ENCODE measurements at regions not wholly inside any gene's neighbourhood (a gene's known extent, or its start where the extent isn't known, plus 50 kb on each side); places are given as distances from the start of the nearest gene placed in this dataset.
"Not testable (repeated sequence)": the region's sequence is repeated elsewhere in the genome, so short reads cannot be mapped to it uniquely, and the experiment has no call there.

DNA sequence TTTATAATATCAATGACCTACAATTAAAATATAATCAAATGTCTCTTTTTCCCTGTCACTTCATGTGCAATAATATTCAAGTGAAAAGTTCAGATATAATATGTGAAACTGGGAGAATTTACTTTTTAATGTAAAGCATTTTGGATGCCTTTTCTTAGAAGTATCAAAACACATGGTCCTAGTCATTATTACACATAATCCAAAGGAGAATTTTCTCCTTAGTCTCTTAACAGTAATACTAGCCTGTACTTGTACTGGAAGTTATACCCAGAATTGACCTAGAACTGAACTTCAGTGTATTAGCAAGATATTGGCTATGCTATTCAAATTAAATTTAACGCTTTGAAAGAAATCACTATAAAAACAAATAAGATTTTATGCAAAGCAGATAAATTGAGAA, 842.6 kb upstream of the MANEA start:
- intact Hi-C loops (cut with DNase I), result no loop called here
- TF ChIP-seq, protein P1, sequence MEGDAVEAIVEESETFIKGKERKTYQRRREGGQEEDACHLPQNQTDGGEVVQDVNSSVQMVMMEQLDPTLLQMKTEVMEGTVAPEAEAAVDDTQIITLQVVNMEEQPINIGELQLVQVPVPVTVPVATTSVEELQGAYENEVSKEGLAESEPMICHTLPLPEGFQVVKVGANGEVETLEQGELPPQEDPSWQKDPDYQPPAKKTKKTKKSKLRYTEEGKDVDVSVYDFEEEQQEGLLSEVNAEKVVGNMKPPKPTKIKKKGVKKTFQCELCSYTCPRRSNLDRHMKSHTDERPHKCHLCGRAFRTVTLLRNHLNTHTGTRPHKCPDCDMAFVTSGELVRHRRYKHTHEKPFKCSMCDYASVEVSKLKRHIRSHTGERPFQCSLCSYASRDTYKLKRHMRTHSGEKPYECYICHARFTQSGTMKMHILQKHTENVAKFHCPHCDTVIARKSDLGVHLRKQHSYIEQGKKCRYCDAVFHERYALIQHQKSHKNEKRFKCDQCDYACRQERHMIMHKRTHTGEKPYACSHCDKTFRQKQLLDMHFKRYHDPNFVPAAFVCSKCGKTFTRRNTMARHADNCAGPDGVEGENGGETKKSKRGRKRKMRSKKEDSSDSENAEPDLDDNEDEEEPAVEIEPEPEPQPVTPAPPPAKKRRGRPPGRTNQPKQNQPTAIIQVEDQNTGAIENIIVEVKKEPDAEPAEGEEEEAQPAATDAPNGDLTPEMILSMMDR (IDR thresholded peaks at IDR 0.05), result no peak
- Histone ChIP-seq H3K27ac (no peak overlapping the region), H3K4me3 (no peak overlapping the region), H3K27me3 (no peaks in the 10 kb centered on the region), H3K9me3 (no peaks in the 10 kb centered on the region), H3K4me1 (no peaks in the 10 kb centered on the region), H3K36me3 (no peaks in the 10 kb centered on the region)
- DNase-seq (ENCODE audit: low spot score in 2 of 2), result no peak

DNA sequence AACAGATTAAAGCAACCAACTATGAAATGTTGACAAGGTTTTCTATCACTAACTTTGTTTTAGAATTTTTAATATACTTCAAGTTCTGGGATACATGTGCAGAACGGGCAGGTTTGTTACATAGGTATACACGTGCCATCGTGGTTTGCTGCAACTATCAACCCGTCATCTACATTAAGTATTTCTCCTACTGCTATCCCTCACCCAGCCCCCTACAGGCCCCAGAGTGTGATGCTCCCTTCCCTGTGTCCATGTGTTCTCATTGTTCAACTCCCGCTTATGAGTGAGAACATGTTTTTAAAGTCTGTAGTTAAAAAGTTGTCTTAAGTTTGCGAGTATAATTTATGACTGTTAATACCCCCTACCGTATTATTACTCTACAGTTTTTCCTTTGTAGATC, 844.3 kb upstream of the MANEA start:
- intact Hi-C loops (cut with DNase I), result no loop called here
- TF ChIP-seq, protein P1 (IDR thresholded peaks at IDR 0.05), result no peak
- no peak overlapping the region for H3K4me3 ChIP-seq
- DNase-seq (ENCODE audit: low spot score in 2 of 2), result no peak
- no peaks in the 10 kb centered on the region for H3K9me3 ChIP-seq
- no peaks in the 10 kb centered on the region for H3K27me3 ChIP-seq
- H3K27ac ChIP-seq, result no peak overlapping the region
- H3K4me1 ChIP-seq, result no peaks in the 10 kb centered on the region
- H3K36me3 ChIP-seq, result no peaks in the 10 kb centered on the region

DNA sequence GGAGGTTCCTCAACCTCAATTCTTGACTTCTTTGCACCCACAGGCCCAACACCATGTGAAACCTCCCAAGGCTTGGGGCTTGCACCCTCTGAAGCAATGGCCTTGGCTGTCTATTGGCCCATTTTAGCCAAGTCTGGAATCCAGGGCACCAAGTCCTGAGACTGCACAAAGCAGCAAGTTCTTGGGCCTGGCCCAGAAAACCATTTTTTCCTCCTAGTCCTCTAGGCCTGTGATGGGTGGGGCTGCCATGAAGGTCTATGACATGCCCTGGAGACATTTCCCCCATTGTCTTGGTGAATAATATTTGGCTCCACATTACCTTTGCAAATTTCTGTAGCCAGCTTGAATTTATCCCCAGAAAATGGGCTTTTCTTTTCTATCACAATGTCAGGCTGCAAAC, 849.6 kb upstream of the MANEA start:
- Histone ChIP-seq H3K27ac (no peak overlapping the region), H3K27me3 (no peaks in the 10 kb centered on the region), H3K9me3 (no peaks in the 10 kb centered on the region), H3K4me1 (no peaks in the 10 kb centered on the region), H3K4me3 (no peak overlapping the region), H3K36me3 (no peaks in the 10 kb centered on the region)
- TF ChIP-seq, protein P1 (IDR thresholded peaks at IDR 0.05), result no peak
- intact Hi-C loops (cut with DNase I), result no loop called here
- no peak for DNase-seq (ENCODE audit: low spot score in 2 of 2)

DNA sequence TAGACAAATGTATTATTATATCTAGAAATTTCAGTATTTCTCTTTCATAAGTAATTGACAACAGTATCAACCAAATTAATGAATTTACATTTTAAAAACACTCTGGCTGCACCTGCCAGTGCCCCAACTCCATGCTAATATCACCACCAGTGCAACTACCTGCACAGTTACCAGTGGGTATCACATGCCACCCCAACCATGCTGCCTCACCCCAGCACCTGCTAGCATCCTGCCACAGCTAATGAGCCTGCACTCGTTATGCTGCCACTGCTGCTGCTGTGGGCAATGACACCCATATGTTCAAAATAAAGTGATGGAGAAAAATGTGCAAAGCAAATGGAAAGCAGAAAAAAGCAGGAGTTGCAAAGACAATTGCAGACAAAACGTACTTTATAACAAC, 855.9 kb upstream of the MANEA start:
- TF ChIP-seq, protein P1 (IDR thresholded peaks at IDR 0.05), result no peak
- Histone ChIP-seq H3K27me3 (no peaks in the 10 kb centered on the region), H3K4me1 (no peaks in the 10 kb centered on the region), H3K9me3 (no peaks in the 10 kb centered on the region), H3K36me3 (no peaks in the 10 kb centered on the region), H3K4me3 (no peak overlapping the region), H3K27ac (no peak overlapping the region)
- intact Hi-C loops (cut with DNase I), result no loop called here
- DNase-seq (ENCODE audit: low spot score in 2 of 2), result no peak

DNA sequence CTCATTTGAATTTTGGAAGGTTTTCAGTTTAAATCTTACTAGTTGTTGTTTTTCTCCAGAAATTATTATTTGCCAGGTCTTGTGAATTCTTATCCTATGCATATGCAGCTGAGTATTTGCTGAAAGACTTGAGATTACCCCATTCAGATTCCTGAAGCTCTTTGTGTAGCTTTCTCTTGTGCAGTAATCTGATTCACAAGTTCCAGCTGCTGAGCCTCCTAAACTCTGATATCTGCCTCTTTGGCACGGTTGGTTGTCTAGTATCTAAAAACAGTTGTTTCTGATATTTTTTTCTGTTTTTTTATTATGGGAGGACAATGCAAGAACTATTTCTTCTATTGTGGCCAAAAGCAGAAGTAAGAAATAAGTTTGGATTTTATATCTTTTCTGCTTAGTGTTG, 863.9 kb upstream of the MANEA start:
- no peak overlapping the region for H3K4me3 ChIP-seq
- H3K9me3 ChIP-seq, result no peaks in the 10 kb centered on the region
- H3K27me3 ChIP-seq, result no peaks in the 10 kb centered on the region
- H3K4me1 ChIP-seq, result no peaks in the 10 kb centered on the region
- intact Hi-C loops (cut with DNase I), result no loop called here
- no peak overlapping the region for H3K27ac ChIP-seq
- no peak for DNase-seq (ENCODE audit: low spot score in 2 of 2)
- TF ChIP-seq, protein P1 (IDR thresholded peaks at IDR 0.05), result no peak
- no peaks in the 10 kb centered on the region for H3K36me3 ChIP-seq

DNA sequence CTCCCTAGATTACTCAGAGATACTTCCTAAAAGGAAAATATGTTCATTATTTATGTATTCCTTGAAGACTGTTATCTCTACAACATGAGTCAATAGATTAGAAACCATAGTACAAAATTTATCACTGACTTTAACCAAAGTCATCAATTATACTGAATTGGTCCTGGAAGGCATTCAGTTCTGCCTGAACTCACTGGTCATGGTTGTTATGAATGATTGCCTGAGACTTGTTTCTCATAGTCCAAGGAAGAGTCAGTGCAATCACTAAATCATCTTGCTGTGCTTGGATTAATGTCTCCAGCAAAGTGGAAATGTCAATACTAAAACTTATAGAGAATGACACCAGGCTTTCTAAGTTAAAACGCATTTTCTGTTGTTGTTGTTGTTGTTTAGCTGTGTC, 878.6 kb upstream of the MANEA start:
- H3K4me3 ChIP-seq, result no peak overlapping the region
- H3K27ac ChIP-seq, result no peak overlapping the region
- TF ChIP-seq, protein P1 (IDR thresholded peaks at IDR 0.05), result no peak
- no peaks in the 10 kb centered on the region for H3K36me3 ChIP-seq
- DNase-seq (ENCODE audit: low spot score in 2 of 2), result no peak
- intact Hi-C loops (cut with DNase I), result no loop called here
- no peaks in the 10 kb centered on the region for H3K9me3 ChIP-seq
- H3K4me1 ChIP-seq, result no peaks in the 10 kb centered on the region
- no peaks in the 10 kb centered on the region for H3K27me3 ChIP-seq

DNA sequence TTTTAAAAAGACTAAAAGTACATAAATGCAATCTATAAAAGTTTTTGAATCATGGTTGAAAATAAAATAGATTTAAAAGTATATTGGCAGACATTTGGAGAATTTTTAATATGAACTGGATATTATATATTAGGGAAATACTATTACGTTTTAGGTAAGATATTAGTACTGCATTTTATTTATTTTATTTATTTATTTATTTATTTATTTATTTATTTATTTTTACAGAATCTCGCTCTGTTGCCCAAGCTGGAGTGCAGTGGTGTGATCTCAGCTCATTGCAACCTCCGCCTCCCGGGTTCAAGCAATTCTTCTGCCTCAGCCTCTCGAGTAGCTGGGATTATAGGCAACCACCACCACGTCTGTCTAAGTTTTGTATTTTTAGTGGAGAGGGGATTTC, 890.1 kb upstream of the MANEA start:
- H3K36me3 ChIP-seq; intact Hi-C loops (cut with DNase I); H3K9me3 ChIP-seq; H3K4me1 ChIP-seq; DNase-seq (ENCODE audit: low spot score in 2 of 2); H3K27me3 ChIP-seq; H3K27ac ChIP-seq; H3K4me3 ChIP-seq: not testable (repeated sequence)

Measured in ascending aorta (tissue), 2 donors.